Activated CD4-positive, alpha-beta T cell treated with anti-CD3 and anti-CD28 coated beads, Interleukin-2, amount 10 ng/mL, durations not matched to agents 7 days and 5 days (primary cell): ENCODE measurements at regions not wholly inside any gene's neighbourhood (a gene's known extent, or its start where the extent isn't known, plus 50 kb on each side); places are given as distances from the start of the nearest gene placed in this dataset.

Source experiments
- CTCF ChIA-PET: fragments of 350-600 bp; sonication (Branson Sonifier 250); formaldehyde crosslinking; loops from one replicate; lab custom pipeline; 2021; ENCODE audit warnings: antibody characterized with exemption; lab: Charles Lee
- POLR2A ChIA-PET: fragments of 350-600 bp; sonication (Branson Sonifier 250); formaldehyde crosslinking; loops from one replicate; lab custom pipeline; 2021; ENCODE audit warnings: antibody characterized with exemption; lab: Charles Lee
- DNase-seq: peaks from one replicate; pipeline ENCODE4 v3.0.0-alpha.2; 2020
- H3K27ac Mint-ChIP-seq: one replicate; pipeline ENCODE4 v1.8.0; 2021; ENCODE audit warnings: mild to moderate bottlenecking, moderate library complexity, mixed read lengths
- H3K27me3 Mint-ChIP-seq: one replicate; pipeline ENCODE4 v1.8.0; 2021; ENCODE audit warnings: mixed read lengths
- H3K36me3 Mint-ChIP-seq: one replicate; pipeline ENCODE4 v1.8.0; 2021; ENCODE audit warnings: low read depth, mixed read lengths
- H3K4me1 Mint-ChIP-seq: one replicate; pipeline ENCODE4 v1.8.0; 2021; ENCODE audit warnings: mixed read lengths
- H3K4me3 Mint-ChIP-seq: one replicate; pipeline ENCODE4 v1.8.0; 2021; ENCODE audit warnings: mild to moderate bottlenecking, moderate library complexity, mixed read lengths
- H3K9me3 Mint-ChIP-seq: one replicate; pipeline ENCODE4 v1.8.0; 2021; ENCODE audit warnings: mixed read lengths

DNA sequence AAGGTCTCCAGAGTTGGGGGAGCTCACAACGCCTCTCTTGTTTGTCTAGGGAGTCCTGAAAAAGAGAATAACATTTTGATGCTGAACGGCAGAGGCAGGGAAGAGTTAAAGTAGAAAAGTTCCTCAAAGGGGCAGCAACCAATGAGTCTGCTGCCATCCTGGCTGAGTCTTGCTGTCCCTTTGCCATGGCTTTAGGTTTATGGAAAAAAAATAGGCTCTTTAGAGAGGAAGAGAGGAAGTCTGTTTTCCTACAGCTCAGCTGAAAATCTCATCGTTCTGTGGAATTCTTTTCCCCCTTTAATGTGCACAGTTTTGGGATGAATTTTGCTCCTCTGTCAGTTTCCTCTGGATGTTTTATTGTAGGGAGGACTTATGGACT is 314.8 kb upstream of the TBX3 start:
- Mint-ChIP-seq H3K9me3 (peaks cover 4% of the 10 kb centered on the region), H3K4me1 (no peaks in the 10 kb centered on the region), H3K27me3 (no peaks in the 10 kb centered on the region), H3K36me3 (no peaks in the 10 kb centered on the region), H3K4me3 (no peak overlapping the region), H3K27ac (no peak overlapping the region)
- CTCF ChIA-PET = no interaction called here
- DNase-seq = no peak
- POLR2A ChIA-PET = no interaction called here

GRCh38 chr12:114998118-114998749 is 314.3 kb upstream of the TBX3 start:
- ChIA-PET CTCF (no interaction called here), POLR2A (no interaction called here)
- peaks cover 4% of the 10 kb centered on the region for H3K9me3 Mint-ChIP-seq
- no peak overlapping the region for H3K27ac Mint-ChIP-seq
- H3K4me1 Mint-ChIP-seq = no peaks in the 10 kb centered on the region
- no peak for DNase-seq
- H3K27me3 Mint-ChIP-seq = no peaks in the 10 kb centered on the region
- no peaks in the 10 kb centered on the region for H3K36me3 Mint-ChIP-seq
- no peak overlapping the region for H3K4me3 Mint-ChIP-seq

GRCh38 chr12:114996382-114996781 is 312.4 kb upstream of the TBX3 start:
- peaks cover 5% of the 10 kb centered on the region for H3K9me3 Mint-ChIP-seq
- no peaks in the 10 kb centered on the region for H3K4me1 Mint-ChIP-seq
- H3K36me3 Mint-ChIP-seq = no peaks in the 10 kb centered on the region
- H3K4me3 Mint-ChIP-seq = no peak overlapping the region
- H3K27me3 Mint-ChIP-seq = no peaks in the 10 kb centered on the region
- CTCF ChIA-PET = no interaction called here
- POLR2A ChIA-PET = no interaction called here
- no peak for DNase-seq
- no peak overlapping the region for H3K27ac Mint-ChIP-seq

DNA sequence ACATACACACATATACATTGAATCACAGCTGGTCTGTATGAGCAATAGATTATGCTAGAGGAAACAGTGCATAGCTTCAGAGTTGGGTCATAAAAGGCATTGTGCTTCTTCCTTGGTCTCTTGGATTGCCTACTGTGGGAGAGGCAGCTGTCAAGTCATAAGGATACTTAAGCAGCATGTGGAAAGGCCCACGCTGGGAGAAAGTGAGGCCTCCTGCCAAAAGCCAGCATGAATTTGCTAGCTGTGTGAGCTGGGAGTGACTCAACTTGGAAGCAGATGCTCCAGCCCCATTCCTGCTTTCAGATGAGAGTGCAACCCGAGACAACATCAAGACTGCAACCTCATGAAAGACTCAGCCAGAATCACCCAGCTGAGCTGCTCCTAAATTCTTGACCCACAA is 311.9 kb upstream of the TBX3 start:
- POLR2A ChIA-PET = no interaction called here
- Mint-ChIP-seq H3K9me3 (peaks cover 4% of the 10 kb centered on the region), H3K4me3 (no peak overlapping the region)

GRCh38 chr12:114993165-114993564 is 309.2 kb upstream of the TBX3 start:
- CTCF ChIA-PET = interaction anchor here (0.6 kb wide), 1 partner anchor 163 kb away, joined by 4 read pairs; no protein-coding TSS in a partner anchor
- H3K4me1 Mint-ChIP-seq = no peaks in the 10 kb centered on the region
- DNase-seq = no peak
- H3K9me3 Mint-ChIP-seq = peaks cover 4% of the 10 kb centered on the region
- POLR2A ChIA-PET = no interaction called here
- no peaks in the 10 kb centered on the region for H3K27me3 Mint-ChIP-seq
- no peak overlapping the region for H3K27ac Mint-ChIP-seq
- H3K4me3 Mint-ChIP-seq = no peak overlapping the region
- H3K36me3 Mint-ChIP-seq = no peaks in the 10 kb centered on the region

More for the DNA sequence above, 311.9 kb upstream of the TBX3 start:
- Mint-ChIP-seq H3K27ac (no peak overlapping the region), H3K27me3 (no peaks in the 10 kb centered on the region), H3K36me3 (no peaks in the 10 kb centered on the region), H3K4me1 (no peaks in the 10 kb centered on the region)
- no peak for DNase-seq
- CTCF ChIA-PET = no interaction called here

- H3K36me3 Mint-ChIP-seq = no peaks in the 10 kb centered on the region
- peaks cover 4% of the 10 kb centered on the region for H3K9me3 Mint-ChIP-seq
- CTCF ChIA-PET = no interaction called here
These were observed 308.5 kb upstream of the TBX3 start for GRCh38 chr12:114992443-114992842.

DNA sequence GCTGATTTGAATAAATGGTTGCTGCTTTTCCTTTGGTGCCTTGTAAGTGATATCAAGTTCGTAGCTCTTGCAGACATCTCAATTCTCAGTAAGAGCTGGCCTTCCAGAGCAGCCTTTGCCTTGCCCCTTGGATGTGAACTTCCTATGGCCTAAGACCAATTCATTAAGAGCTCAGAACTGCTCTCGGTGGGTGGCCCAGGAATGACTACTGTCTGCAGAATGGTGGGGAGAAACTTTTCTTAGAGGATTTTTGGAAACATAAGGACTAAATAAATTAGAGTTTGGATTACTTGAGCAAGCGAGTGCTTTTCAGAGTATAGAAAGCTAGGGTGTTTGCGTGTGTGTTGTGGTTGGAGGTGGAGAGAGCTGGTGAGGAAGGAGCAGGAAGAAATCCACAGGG is 306.4 kb upstream of the TBX3 start:
- no peaks in the 10 kb centered on the region for H3K4me1 Mint-ChIP-seq
- ChIA-PET CTCF (no interaction called here), POLR2A (no interaction called here)
- H3K9me3 Mint-ChIP-seq = peaks cover 2% of the 10 kb centered on the region
- no peaks in the 10 kb centered on the region for H3K36me3 Mint-ChIP-seq
- DNase-seq = no peak
- H3K27me3 Mint-ChIP-seq = no peaks in the 10 kb centered on the region
- H3K27ac Mint-ChIP-seq = no peak overlapping the region
- H3K4me3 Mint-ChIP-seq = no peak overlapping the region

More at GRCh38 chr12:114992443-114992842, 308.5 kb upstream of the TBX3 start:
- Mint-ChIP-seq H3K27ac (no peak overlapping the region), H3K27me3 (no peaks in the 10 kb centered on the region), H3K4me3 (no peak overlapping the region), H3K4me1 (no peaks in the 10 kb centered on the region)
- no peak for DNase-seq
- POLR2A ChIA-PET = no interaction called here

GRCh38 chr12:114986849-114987248 is 302.9 kb upstream of the TBX3 start:
- Mint-ChIP-seq H3K4me1 (no peaks in the 10 kb centered on the region), H3K9me3 (peaks cover 2% of the 10 kb centered on the region), H3K27ac (no peak overlapping the region), H3K4me3 (no peak overlapping the region), H3K27me3 (no peaks in the 10 kb centered on the region), H3K36me3 (no peaks in the 10 kb centered on the region)
- DNase-seq = no peak
- ChIA-PET CTCF (no interaction called here), POLR2A (no interaction called here)

- ChIA-PET CTCF (no interaction called here), POLR2A (no interaction called here)
- no peak for DNase-seq
- H3K4me1 Mint-ChIP-seq = no peaks in the 10 kb centered on the region
- no peak overlapping the region for H3K4me3 Mint-ChIP-seq
- peaks cover 3% of the 10 kb centered on the region for H3K9me3 Mint-ChIP-seq
- no peaks in the 10 kb centered on the region for H3K36me3 Mint-ChIP-seq
- no peaks in the 10 kb centered on the region for H3K27me3 Mint-ChIP-seq
- H3K27ac Mint-ChIP-seq = no peak overlapping the region
These were observed 302.3 kb upstream of the TBX3 start for GRCh38 chr12:114986178-114986714.

- H3K27me3 Mint-ChIP-seq = no peaks in the 10 kb centered on the region
- H3K36me3 Mint-ChIP-seq = no peaks in the 10 kb centered on the region
- no peak for DNase-seq
- peaks cover 6% of the 10 kb centered on the region for H3K9me3 Mint-ChIP-seq
- CTCF ChIA-PET = no interaction called here
- POLR2A ChIA-PET = no interaction called here
- H3K27ac Mint-ChIP-seq = no peak overlapping the region
- no peaks in the 10 kb centered on the region for H3K4me1 Mint-ChIP-seq
- H3K4me3 Mint-ChIP-seq = no peak overlapping the region
These were observed 300.7 kb upstream of the TBX3 start for GRCh38 chr12:114984634-114985061.

GRCh38 chr12:114982760-114983159 is 298.8 kb upstream of the TBX3 start:
- H3K36me3 Mint-ChIP-seq = no peaks in the 10 kb centered on the region
- H3K9me3 Mint-ChIP-seq = peaks cover 6% of the 10 kb centered on the region
- H3K4me3 Mint-ChIP-seq = no peak overlapping the region
- H3K27ac Mint-ChIP-seq = no peak overlapping the region
- no peaks in the 10 kb centered on the region for H3K4me1 Mint-ChIP-seq
- ChIA-PET POLR2A (no interaction called here), CTCF (no interaction called here)
- no peaks in the 10 kb centered on the region for H3K27me3 Mint-ChIP-seq
- DNase-seq = no peak

DNA sequence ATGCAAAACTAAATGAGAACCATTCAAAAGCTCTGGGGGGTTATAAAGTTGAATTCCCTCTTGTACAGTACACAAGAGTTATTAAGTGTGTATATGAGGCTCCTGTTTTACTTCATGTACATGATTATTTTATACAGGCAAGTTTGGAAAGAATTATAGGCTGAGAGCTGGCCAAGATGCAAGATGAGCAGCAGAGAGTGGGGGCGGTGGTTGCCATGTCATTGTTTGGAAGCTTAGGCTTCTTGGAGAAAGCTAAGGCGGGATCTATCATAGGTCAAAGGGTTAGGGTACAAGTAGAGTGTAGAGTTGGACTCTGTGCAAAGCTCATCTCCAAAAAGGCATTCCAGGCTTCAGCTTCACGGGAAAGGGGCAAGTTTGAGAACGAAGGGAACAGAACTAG is 297.1 kb upstream of the TBX3 start:
- H3K27ac Mint-ChIP-seq = no peak overlapping the region
- no peak overlapping the region for H3K4me3 Mint-ChIP-seq
- CTCF ChIA-PET = no interaction called here
- H3K36me3 Mint-ChIP-seq = no peaks in the 10 kb centered on the region
- DNase-seq = no peak
- H3K4me1 Mint-ChIP-seq = no peaks in the 10 kb centered on the region
- no peaks in the 10 kb centered on the region for H3K27me3 Mint-ChIP-seq
- POLR2A ChIA-PET = no interaction called here
- H3K9me3 Mint-ChIP-seq = peaks cover 6% of the 10 kb centered on the region

GRCh38 chr12:114976959-114977358 is 293.0 kb upstream of the TBX3 start:
- no peak overlapping the region for H3K27ac Mint-ChIP-seq
- DNase-seq = no peak
- ChIA-PET CTCF (no interaction called here), POLR2A (no interaction called here)
- no peaks in the 10 kb centered on the region for H3K4me1 Mint-ChIP-seq
- H3K36me3 Mint-ChIP-seq = no peaks in the 10 kb centered on the region
- H3K4me3 Mint-ChIP-seq = no peak overlapping the region
- H3K27me3 Mint-ChIP-seq = no peaks in the 10 kb centered on the region
- H3K9me3 Mint-ChIP-seq = peaks cover 4% of the 10 kb centered on the region

DNA sequence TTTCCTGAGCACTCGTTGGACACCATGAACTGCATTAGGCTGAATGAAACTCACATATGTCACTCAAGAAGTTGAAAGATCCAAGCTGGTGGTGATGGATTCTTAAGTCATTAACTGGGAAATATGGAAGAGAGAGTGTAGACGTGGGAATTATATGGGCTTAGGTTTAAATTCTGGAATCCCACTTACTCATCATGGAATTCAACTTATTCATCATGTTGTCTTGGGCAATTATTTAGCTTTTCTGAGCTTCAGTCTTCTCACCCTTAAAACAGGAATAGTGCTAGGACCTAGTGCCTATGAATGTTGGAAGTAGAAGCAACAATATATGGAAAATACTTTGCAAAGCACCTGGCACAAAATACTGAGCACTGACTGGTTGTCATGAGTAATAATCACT is 292.4 kb upstream of the TBX3 start:
- Mint-ChIP-seq H3K4me3 (no peak overlapping the region), H3K4me1 (no peaks in the 10 kb centered on the region), H3K27ac (no peak overlapping the region), H3K36me3 (no peaks in the 10 kb centered on the region), H3K9me3 (peaks cover 4% of the 10 kb centered on the region), H3K27me3 (no peaks in the 10 kb centered on the region)
- POLR2A ChIA-PET = no interaction called here
- DNase-seq = no peak
- CTCF ChIA-PET = no interaction called here
